Neural progenitor cell (in vitro differentiated cells): ENCODE measurements at regions not wholly inside any gene's neighbourhood (a gene's known extent, or its start where the extent isn't known, plus 50 kb on each side); places are given as distances from the start of the nearest gene placed in this dataset.
A peak's percentile ranks its signal among the peaks of the same experiment; 100 is the strongest.

ENCODE experiments used
- DNase-seq: peaks from one replicate; pipeline ENCODE4 v3.0.0-alpha.2; 2016; ENCODE audit warnings: low spot score
- H2AFZ ChIP-seq: fragments of 200-600 bp; sonication (generic); replicated peaks from 2 replicates; pipeline ENCODE4 v1.6.1; 2016; ENCODE audit warnings: antibody characterized with exemption
- H3F3A ChIP-seq: fragments of 200-600 bp; sonication (generic); 2 replicates; pipeline ENCODE4 v1.6.1; 2016; ENCODE audit warnings: antibody characterized with exemption, low read depth
- H3K27ac ChIP-seq: fragments of 200-600 bp; sonication (generic); 2 replicates; pipeline ENCODE4 v1.5.1; 2016; ENCODE audit warnings: mild to moderate bottlenecking
- H3K27me3 ChIP-seq: fragments of 200-600 bp; sonication (generic); 2 replicates; pipeline ENCODE4 v1.6.1; 2016; ENCODE audit warnings: mild to moderate bottlenecking, moderate library complexity
- H3K36me3 ChIP-seq: fragments of 200-600 bp; sonication (generic); 2 replicates; pipeline ENCODE4 v1.5.1; 2016
- H3K4me1 ChIP-seq: fragments of 200-600 bp; sonication (generic); 2 replicates; pipeline ENCODE4 v1.6.1; 2016; ENCODE audit warnings: mixed run types
- H3K4me2 ChIP-seq: fragments of 200-600 bp; sonication (generic); 2 replicates; pipeline ENCODE4 v1.6.1; 2016
- H3K4me3 ChIP-seq: fragments of 200-600 bp; sonication (generic); 2 replicates; pipeline ENCODE4 v1.5.1; 2016
- H3K79me2 ChIP-seq: fragments of 200-600 bp; sonication (generic); 2 replicates; pipeline ENCODE4 v1.6.1; 2016; ENCODE audit warnings: low read depth
- H3K9ac ChIP-seq: fragments of 200-600 bp; sonication (generic); 2 replicates; pipeline ENCODE4 v1.6.1; 2016
- H3K9me3 ChIP-seq: fragments of 200-600 bp; sonication (generic); 2 replicates; pipeline ENCODE4 v1.5.1; 2016; ENCODE audit warnings: low read depth
- H4K20me1 ChIP-seq: fragments of 200-600 bp; sonication (generic); 2 replicates; pipeline ENCODE4 v1.6.1; 2016; ENCODE audit warnings: low read depth
- H3K27ac Mint-ChIP-seq: 3 replicates; pipeline ENCODE4 v1.8.0; 2021; ENCODE audit warnings: mixed read lengths
- H3K27me3 Mint-ChIP-seq: 2 replicates; pipeline ENCODE4 v1.8.0; 2022; ENCODE audit warnings: low read depth, mild to moderate bottlenecking, inconsistent platforms, moderate library complexity, mixed read lengths; ENCODE audit not compliant: insufficient read depth
- H3K36me3 Mint-ChIP-seq: 3 replicates; pipeline ENCODE4 v1.8.0; 2021; ENCODE audit warnings: mixed read lengths
- H3K4me1 Mint-ChIP-seq: 3 replicates; pipeline ENCODE4 v1.8.0; 2021; ENCODE audit warnings: mixed read lengths
- H3K4me3 Mint-ChIP-seq: 3 replicates; pipeline ENCODE4 v1.8.0; 2021; ENCODE audit warnings: mild to moderate bottlenecking, moderate library complexity, mixed read lengths
- H3K9me3 Mint-ChIP-seq: 3 replicates; pipeline ENCODE4 v1.8.0; 2020; ENCODE audit warnings: mixed read lengths
- CTCF ChIP-seq: fragments of 200-600 bp; sonication (generic); IDR thresholded peaks from 2 replicates; pipeline ENCODE4 v1.5.1; 2017; ENCODE audit warnings: antibody characterized with exemption, mild to moderate bottlenecking
- EZH2 ChIP-seq: fragments of 200-600 bp; sonication (generic); IDR thresholded peaks from 2 replicates; pipeline ENCODE4 v1.6.1; 2017; ENCODE audit warnings: antibody characterized with exemption, mild to moderate bottlenecking, moderate library complexity
- EZH2phosphoT487 ChIP-seq: fragments of 200-600 bp; sonication (generic); IDR thresholded peaks from 2 replicates; pipeline ENCODE4 v1.6.1; 2017; ENCODE audit warnings: antibody characterized with exemption

GRCh38 chr16:75780669-75781068 is 54.4 kb upstream of the CPHXL start:
- Mint-ChIP-seq H3K4me3 (no peak overlapping the region), H3K9me3 (no peaks in the 10 kb centered on the region), H3K27ac (no peak overlapping the region), H3K4me1 (no peaks in the 10 kb centered on the region), H3K36me3 (no peaks in the 10 kb centered on the region), H3K27me3 (no peaks in the 10 kb centered on the region)
- Histone ChIP-seq H3K36me3 (no peaks in the 10 kb centered on the region), H3K4me3 (no peak overlapping the region), H3K27me3 (peaks cover 68% of the 10 kb centered on the region), H3K4me2 (no peak overlapping the region), H4K20me1 (no peaks in the 10 kb centered on the region), H3K79me2 (no peaks in the 10 kb centered on the region), H2AFZ (no peak overlapping the region), H3K4me1 (no peaks in the 10 kb centered on the region), H3F3A (no peaks in the 10 kb centered on the region), H3K27ac (no peak overlapping the region), H3K9me3 (no peaks in the 10 kb centered on the region), H3K9ac (no peak overlapping the region)
- TF ChIP-seq EZH2phosphoT487 (no peak), CTCF (no peak), EZH2 (no peak)
- no peak for DNase-seq

DNA sequence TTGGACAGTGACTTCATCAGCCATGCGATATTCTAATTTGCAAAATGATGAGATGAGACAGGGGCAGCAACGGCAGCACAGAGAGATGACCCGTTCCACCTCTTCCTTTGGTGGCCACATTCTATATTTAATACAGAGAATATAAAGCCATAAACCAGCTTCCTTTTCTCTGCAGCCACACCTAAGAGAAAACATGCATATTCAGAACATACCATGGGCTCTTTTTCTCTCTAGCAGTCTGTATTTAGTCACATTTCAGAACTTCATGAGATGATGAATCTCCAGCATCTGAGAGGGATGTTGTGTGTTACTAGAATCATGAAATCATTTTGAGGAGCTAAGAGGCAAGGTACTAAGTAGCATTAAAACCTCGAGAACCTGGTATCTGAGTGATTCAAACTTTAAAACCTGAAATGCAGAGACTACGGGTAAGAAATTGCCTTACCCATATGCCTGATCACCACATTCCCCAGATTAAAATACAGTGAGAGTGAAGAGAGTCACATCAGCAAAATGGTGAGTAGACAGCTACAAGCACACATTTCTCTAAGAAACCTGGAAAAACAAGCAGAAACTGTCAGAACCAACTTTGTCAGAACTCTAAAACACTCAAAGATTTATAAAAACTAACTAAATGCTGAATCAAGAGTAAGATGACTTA is 55.5 kb upstream of the CPHXL start:
- H3K27me3 Mint-ChIP-seq = no peaks in the 10 kb centered on the region
- Histone ChIP-seq H3K4me1 (no peaks in the 10 kb centered on the region), H3K4me2 (no peak overlapping the region), H3K9me3 (no peaks in the 10 kb centered on the region), H3K4me3 (no peak overlapping the region), H3F3A (no peaks in the 10 kb centered on the region), H3K79me2 (no peaks in the 10 kb centered on the region), H3K36me3 (no peaks in the 10 kb centered on the region), H4K20me1 (no peaks in the 10 kb centered on the region), H3K9ac (no peak overlapping the region), H3K27ac (no peak overlapping the region), H2AFZ (no peak overlapping the region), H3K27me3 (peaks cover 68% of the 10 kb centered on the region)
- no peaks in the 10 kb centered on the region for H3K9me3 Mint-ChIP-seq
- no peak overlapping the region for H3K4me3 Mint-ChIP-seq
- no peaks in the 10 kb centered on the region for H3K4me1 Mint-ChIP-seq
- H3K27ac Mint-ChIP-seq = no peak overlapping the region
- no peak for DNase-seq
- no peaks in the 10 kb centered on the region for H3K36me3 Mint-ChIP-seq
- TF ChIP-seq CTCF (no peak), EZH2 (no peak), EZH2phosphoT487 (no peak)

- H3F3A ChIP-seq = no peaks in the 10 kb centered on the region
- Mint-ChIP-seq H3K27ac (no peak overlapping the region), H3K27me3 (no peaks in the 10 kb centered on the region), H3K36me3 (no peaks in the 10 kb centered on the region), H3K4me1 (no peaks in the 10 kb centered on the region), H3K4me3 (no peak overlapping the region), H3K9me3 (no peaks in the 10 kb centered on the region)
- H3K27me3 ChIP-seq = peaks cover 27% of the 10 kb centered on the region
- no peak overlapping the region for H3K9ac ChIP-seq
- no peak for TF ChIP-seq EZH2phosphoT487
- H3K27ac ChIP-seq = no peak overlapping the region
- H3K36me3 ChIP-seq = no peaks in the 10 kb centered on the region
- no peaks in the 10 kb centered on the region for H4K20me1 ChIP-seq
- DNase-seq = no peak
- H3K79me2 ChIP-seq = no peaks in the 10 kb centered on the region
- no peaks in the 10 kb centered on the region for H3K9me3 ChIP-seq
- H3K4me2 ChIP-seq = no peak overlapping the region
- H2AFZ ChIP-seq = peak overlapping the region; percentile 47
- H3K4me3 ChIP-seq = no peak overlapping the region
- H3K4me1 ChIP-seq = no peaks in the 10 kb centered on the region
Observed at GRCh38 chr16:75787440-75787839, 61.1 kb upstream of the CPHXL start.

DNA sequence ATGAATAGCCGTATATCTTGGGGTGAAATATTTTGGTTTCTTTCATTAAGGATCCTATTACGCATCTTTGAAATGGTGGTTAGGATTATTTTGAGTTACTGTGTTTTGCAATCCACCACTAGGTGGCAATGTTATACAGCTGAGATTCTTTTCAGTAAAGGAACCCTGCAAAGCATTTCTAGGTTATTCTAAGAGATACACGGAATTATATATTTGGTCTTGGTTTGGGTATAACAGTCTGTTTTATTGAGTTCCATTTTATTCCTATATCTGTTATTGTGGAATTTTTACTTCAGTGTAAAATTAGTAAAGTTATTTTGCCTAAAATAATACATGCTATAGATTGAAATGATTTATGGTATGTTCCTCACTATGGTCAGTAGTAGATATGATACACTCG is 62.9 kb upstream of the CPHXL start:
- Histone ChIP-seq H4K20me1 (no peaks in the 10 kb centered on the region), H3K36me3 (no peaks in the 10 kb centered on the region), H3K4me2 (no peak overlapping the region), H2AFZ (no peak overlapping the region), H3K27me3 (peaks cover 9% of the 10 kb centered on the region), H3K27ac (no peak overlapping the region), H3K9ac (no peak overlapping the region), H3K4me3 (no peak overlapping the region), H3K4me1 (no peaks in the 10 kb centered on the region), H3F3A (no peaks in the 10 kb centered on the region), H3K79me2 (no peaks in the 10 kb centered on the region), H3K9me3 (no peaks in the 10 kb centered on the region)
- no peaks in the 10 kb centered on the region for H3K4me1 Mint-ChIP-seq
- H3K27me3 Mint-ChIP-seq = no peaks in the 10 kb centered on the region
- no peaks in the 10 kb centered on the region for H3K9me3 Mint-ChIP-seq
- H3K27ac Mint-ChIP-seq = no peak overlapping the region
- no peaks in the 10 kb centered on the region for H3K36me3 Mint-ChIP-seq
- TF ChIP-seq CTCF (peak; percentile 95), EZH2phosphoT487 (no peak)
- DNase-seq = peak; percentile 66
- H3K4me3 Mint-ChIP-seq = no peak overlapping the region
